ENCODE measurements at regions not wholly inside any gene's neighbourhood (a gene's known extent, or its start where the extent isn't known, plus 50 kb on each side); places are given as distances from the start of the nearest gene placed in this dataset.

GRCh38 chr18:9017167-9017904, 85.2 kb upstream of the NDUFV2 start:
- Histone ChIP-seq H3K36me3 (ENCODE audit: insufficient read depth, low read length) (no peaks in the 10 kb centered on the region), H3K27ac (ENCODE audit: low read length) (no peak overlapping the region)
- ATAC-seq (ENCODE audit: insufficient read depth, low read depth): no peak

DNA sequence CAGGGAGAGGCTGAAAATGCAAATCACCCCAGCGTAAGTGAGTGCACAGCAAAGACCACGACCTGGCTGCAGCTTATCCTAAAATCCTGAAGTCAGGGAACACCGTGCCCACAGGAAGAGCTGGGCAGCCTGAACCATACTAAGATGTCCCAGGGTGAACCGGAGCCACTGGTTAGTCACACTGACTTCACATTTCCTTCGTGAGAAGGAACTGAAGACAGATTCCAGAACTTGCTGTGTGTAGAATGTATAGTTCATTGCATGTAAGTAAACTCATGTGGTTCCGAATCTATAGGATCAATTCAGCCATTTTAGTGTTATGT, 84.6 kb upstream of the NDUFV2 start:
- Histone ChIP-seq H3K9me3 (ENCODE audit: insufficient read depth, low read length, severe bottlenecking) (no peaks in the 10 kb centered on the region), H3K9ac (ENCODE audit: low read depth, low read length) (no peak overlapping the region), H3K27ac (ENCODE audit: low read length) (no peak overlapping the region), H2AFZ (ENCODE audit: low read depth, low read length) (no peak overlapping the region), H3K36me3 (ENCODE audit: insufficient read depth, low read length) (no peaks in the 10 kb centered on the region), H3K27me3 (ENCODE audit: insufficient read depth, low read length, poor library complexity) (no peaks in the 10 kb centered on the region), H3K4me3 (ENCODE audit: low read depth in 1 of 2, low read length in 2 of 2) (no peak overlapping the region), H3K4me2 (ENCODE audit: insufficient read depth, low read length) (no peak overlapping the region), H4K20me1 (ENCODE audit: insufficient read depth, low read length) (no peaks in the 10 kb centered on the region), H3K4me1 (ENCODE audit: insufficient read depth, low read length) (no peaks in the 10 kb centered on the region), H3K79me2 (ENCODE audit: insufficient read depth, low read length) (no peaks in the 10 kb centered on the region)
- DNase-seq: no peak
- TF ChIP-seq CTCF (IDR thresholded peaks at IDR 0.05; ENCODE audit: borderline replicate concordance, extremely low read depth, low read length, poor library complexity, severe bottlenecking) (no peak), EZH2 (IDR thresholded peaks at IDR 0.05; ENCODE audit: borderline replicate concordance, low read depth, low read length, severe bottlenecking) (no peak)
- no peak for ATAC-seq (ENCODE audit: insufficient read depth, low read depth)

More at GRCh38 chr18:9017167-9017904, 85.2 kb upstream of the NDUFV2 start:
- H3K4me3 ChIP-seq (ENCODE audit: low read depth in 1 of 2, low read length in 2 of 2): no peak overlapping the region
- no peaks in the 10 kb centered on the region for H3K9me3 ChIP-seq (ENCODE audit: insufficient read depth, low read length, severe bottlenecking)
- no peak overlapping the region for H3K9ac ChIP-seq (ENCODE audit: low read depth, low read length)
- H3K4me2 ChIP-seq (ENCODE audit: insufficient read depth, low read length): no peak overlapping the region
- no peaks in the 10 kb centered on the region for H4K20me1 ChIP-seq (ENCODE audit: insufficient read depth, low read length)
- TF ChIP-seq EZH2 (IDR thresholded peaks at IDR 0.05; ENCODE audit: borderline replicate concordance, low read depth, low read length, severe bottlenecking) (no peak), CTCF (IDR thresholded peaks at IDR 0.05; ENCODE audit: borderline replicate concordance, extremely low read depth, low read length, poor library complexity, severe bottlenecking) (no peak)
- no peaks in the 10 kb centered on the region for H3K4me1 ChIP-seq (ENCODE audit: insufficient read depth, low read length)
- no peak for DNase-seq
- H2AFZ ChIP-seq (ENCODE audit: low read depth, low read length): no peak overlapping the region
- no peaks in the 10 kb centered on the region for H3K79me2 ChIP-seq (ENCODE audit: insufficient read depth, low read length)
- no peaks in the 10 kb centered on the region for H3K27me3 ChIP-seq (ENCODE audit: insufficient read depth, low read length, poor library complexity)

GRCh38 chr18:9019135-9019534, 83.4 kb upstream of the NDUFV2 start:
- no peak overlapping the region for H3K4me2 ChIP-seq (ENCODE audit: insufficient read depth, low read length)
- H3K27me3 ChIP-seq (ENCODE audit: insufficient read depth, low read length, poor library complexity): no peaks in the 10 kb centered on the region
- H3K4me1 ChIP-seq (ENCODE audit: insufficient read depth, low read length): no peaks in the 10 kb centered on the region
- H2AFZ ChIP-seq (ENCODE audit: low read depth, low read length): no peak overlapping the region
- no peak for DNase-seq
- no peak for ATAC-seq (ENCODE audit: insufficient read depth, low read depth)
- no peak overlapping the region for H3K27ac ChIP-seq (ENCODE audit: low read length)
- no peaks in the 10 kb centered on the region for H3K9me3 ChIP-seq (ENCODE audit: insufficient read depth, low read length, severe bottlenecking)
- no peak overlapping the region for H3K4me3 ChIP-seq (ENCODE audit: low read depth in 1 of 2, low read length in 2 of 2)
- no peaks in the 10 kb centered on the region for H4K20me1 ChIP-seq (ENCODE audit: insufficient read depth, low read length)
- no peaks in the 10 kb centered on the region for H3K36me3 ChIP-seq (ENCODE audit: insufficient read depth, low read length)
- no peaks in the 10 kb centered on the region for H3K79me2 ChIP-seq (ENCODE audit: insufficient read depth, low read length)
- no peak overlapping the region for H3K9ac ChIP-seq (ENCODE audit: low read depth, low read length)
- TF ChIP-seq CTCF (IDR thresholded peaks at IDR 0.05; ENCODE audit: borderline replicate concordance, extremely low read depth, low read length, poor library complexity, severe bottlenecking) (no peak), EZH2 (IDR thresholded peaks at IDR 0.05; ENCODE audit: borderline replicate concordance, low read depth, low read length, severe bottlenecking) (no peak)

All from DND-41 (cell line).